Gastrocnemius medialis (tissue), 4 donors: ENCODE measurements at regions not wholly inside any gene's neighbourhood (a gene's known extent, or its start where the extent isn't known, plus 50 kb on each side); places are given as distances from the start of the nearest gene placed in this dataset.

Experiments
- POLR2A ChIP-seq, 2 donors: fragments of 450-650 bp; IDR thresholded peaks; one replicate each; pipeline ENCODE4 v1.6.1; 2017; ENCODE audit warnings: antibody characterized with exemption in 2 of 2, mild to moderate bottlenecking in 2 of 2, moderate library complexity in 2 of 2
- TF ChIP-seq, protein P1 (sequence below), 5 experiments: fragments of 450-650 bp in 3 of 5; fragments of 200-600 bp in 2 of 5; sonication (generic) in 2 of 5; IDR thresholded peaks in 4 of 5; conservative IDR thresholded peaks in 1 of 5; 1 replicate in 4 of 5; 2 replicates in 1 of 5; pipeline ENCODE4 v1.5.1; 2016 to 2019; ENCODE audit warnings: antibody characterized with exemption in 5 of 5, mild to moderate bottlenecking in 3 of 5, moderate library complexity in 3 of 5

DNA sequence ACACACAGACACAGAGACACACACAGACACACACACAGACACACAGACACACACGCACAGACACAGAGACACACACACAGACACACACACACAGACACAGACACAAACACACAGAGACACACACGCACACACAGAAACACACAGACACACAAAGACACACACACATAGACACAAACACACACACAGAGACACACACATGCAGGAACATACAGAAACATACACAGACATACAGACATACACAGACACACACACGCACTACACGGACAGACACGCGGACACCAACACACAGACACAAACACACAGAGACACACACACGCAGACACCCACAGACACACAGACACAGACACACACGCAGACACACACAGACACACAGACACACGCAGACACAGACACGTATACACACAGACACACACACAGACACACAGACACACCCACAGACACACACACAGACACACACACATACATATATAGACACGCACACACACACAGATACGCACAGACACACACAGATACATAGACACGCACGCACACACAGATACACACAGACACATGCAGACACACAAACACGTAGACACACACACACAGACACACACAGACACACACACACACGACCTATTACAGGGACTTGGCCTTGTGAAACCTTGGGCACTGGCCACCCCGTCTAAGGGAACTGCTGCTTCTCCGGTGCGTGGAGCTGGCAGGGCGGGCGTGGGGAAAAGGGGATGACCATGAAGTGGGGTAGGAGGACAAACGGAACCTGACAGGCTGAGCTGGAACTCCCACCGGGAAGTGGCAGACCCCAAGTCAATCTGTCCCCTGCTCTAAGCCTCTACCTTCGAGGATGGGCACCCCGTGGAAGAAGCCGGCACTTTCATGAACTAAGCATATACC, 211.4 kb downstream of the TFCP2L1 start:
- TF ChIP-seq POLR2A (IDR thresholded peaks at IDR 0.05): no peak
- TF ChIP-seq, protein P1, sequence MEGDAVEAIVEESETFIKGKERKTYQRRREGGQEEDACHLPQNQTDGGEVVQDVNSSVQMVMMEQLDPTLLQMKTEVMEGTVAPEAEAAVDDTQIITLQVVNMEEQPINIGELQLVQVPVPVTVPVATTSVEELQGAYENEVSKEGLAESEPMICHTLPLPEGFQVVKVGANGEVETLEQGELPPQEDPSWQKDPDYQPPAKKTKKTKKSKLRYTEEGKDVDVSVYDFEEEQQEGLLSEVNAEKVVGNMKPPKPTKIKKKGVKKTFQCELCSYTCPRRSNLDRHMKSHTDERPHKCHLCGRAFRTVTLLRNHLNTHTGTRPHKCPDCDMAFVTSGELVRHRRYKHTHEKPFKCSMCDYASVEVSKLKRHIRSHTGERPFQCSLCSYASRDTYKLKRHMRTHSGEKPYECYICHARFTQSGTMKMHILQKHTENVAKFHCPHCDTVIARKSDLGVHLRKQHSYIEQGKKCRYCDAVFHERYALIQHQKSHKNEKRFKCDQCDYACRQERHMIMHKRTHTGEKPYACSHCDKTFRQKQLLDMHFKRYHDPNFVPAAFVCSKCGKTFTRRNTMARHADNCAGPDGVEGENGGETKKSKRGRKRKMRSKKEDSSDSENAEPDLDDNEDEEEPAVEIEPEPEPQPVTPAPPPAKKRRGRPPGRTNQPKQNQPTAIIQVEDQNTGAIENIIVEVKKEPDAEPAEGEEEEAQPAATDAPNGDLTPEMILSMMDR (IDR thresholded peaks at IDR 0.05 in 4 of 5, conservative IDR thresholded peaks at IDR 0.05 in 1 of 5): no peak
